ENCODE measurements at regions not wholly inside any gene's neighbourhood (a gene's known extent, or its start where the extent isn't known, plus 50 kb on each side); places are given as distances from the start of the nearest gene placed in this dataset.

DNA sequence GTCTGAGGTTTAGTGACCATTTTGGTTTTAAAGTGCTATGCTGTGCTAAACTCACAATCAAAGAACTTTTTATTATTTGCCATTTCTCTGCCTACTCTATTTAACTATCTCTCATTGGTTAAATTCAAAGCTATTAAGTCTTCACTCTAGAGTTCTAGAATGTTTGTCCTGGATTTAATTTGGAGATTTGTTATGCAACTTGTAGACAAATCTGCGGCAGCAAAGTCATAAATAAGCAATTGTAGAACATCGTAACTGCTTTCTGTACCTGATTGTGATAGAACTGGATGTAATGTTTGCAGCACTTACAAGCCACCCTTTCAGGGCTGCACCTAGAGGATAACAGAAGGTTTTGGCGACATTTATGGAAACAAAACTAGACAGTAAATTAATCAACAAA lies 566.5 kb upstream of the ADGRL2 start:
- Histone ChIP-seq H3K4me3 (no peak overlapping the region), H3K27me3 (no peaks in the 10 kb centered on the region), H3K4me1 (no peaks in the 10 kb centered on the region), H3K9me3 (no peaks in the 10 kb centered on the region), H3K27ac (no peak overlapping the region), H3K36me3 (no peaks in the 10 kb centered on the region)
- DNase-seq: no peak
- TF ChIP-seq, protein P1, sequence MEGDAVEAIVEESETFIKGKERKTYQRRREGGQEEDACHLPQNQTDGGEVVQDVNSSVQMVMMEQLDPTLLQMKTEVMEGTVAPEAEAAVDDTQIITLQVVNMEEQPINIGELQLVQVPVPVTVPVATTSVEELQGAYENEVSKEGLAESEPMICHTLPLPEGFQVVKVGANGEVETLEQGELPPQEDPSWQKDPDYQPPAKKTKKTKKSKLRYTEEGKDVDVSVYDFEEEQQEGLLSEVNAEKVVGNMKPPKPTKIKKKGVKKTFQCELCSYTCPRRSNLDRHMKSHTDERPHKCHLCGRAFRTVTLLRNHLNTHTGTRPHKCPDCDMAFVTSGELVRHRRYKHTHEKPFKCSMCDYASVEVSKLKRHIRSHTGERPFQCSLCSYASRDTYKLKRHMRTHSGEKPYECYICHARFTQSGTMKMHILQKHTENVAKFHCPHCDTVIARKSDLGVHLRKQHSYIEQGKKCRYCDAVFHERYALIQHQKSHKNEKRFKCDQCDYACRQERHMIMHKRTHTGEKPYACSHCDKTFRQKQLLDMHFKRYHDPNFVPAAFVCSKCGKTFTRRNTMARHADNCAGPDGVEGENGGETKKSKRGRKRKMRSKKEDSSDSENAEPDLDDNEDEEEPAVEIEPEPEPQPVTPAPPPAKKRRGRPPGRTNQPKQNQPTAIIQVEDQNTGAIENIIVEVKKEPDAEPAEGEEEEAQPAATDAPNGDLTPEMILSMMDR (IDR thresholded peaks at IDR 0.05): no peak

DNA sequence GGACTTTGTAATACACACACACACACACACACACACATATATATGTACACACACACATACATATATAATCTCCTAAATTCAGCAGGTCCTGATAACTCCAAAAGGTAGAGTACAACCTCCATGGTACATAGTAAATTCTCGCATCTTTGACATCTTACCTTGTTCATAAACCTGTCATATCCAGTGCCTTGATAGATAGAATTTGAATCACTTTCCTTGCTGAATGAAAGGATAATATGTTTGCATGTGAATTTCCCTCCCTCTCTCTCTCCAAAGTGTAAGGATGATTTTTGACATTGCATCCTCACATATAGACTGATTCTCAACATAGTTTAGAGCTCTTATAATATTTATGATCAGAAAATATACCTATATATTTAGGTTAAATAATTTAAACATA lies 567.1 kb upstream of the ADGRL2 start:
- H3K4me3 ChIP-seq: no peak overlapping the region
- TF ChIP-seq, protein P1 (IDR thresholded peaks at IDR 0.05): no peak
- TF ChIP-seq POLR2A (IDR thresholded peaks at IDR 0.05): no peak
- DNase-seq: no peak
- H3K27ac ChIP-seq: no peak overlapping the region
- H3K27me3 ChIP-seq: no peaks in the 10 kb centered on the region
- no peaks in the 10 kb centered on the region for H3K4me1 ChIP-seq
- no peaks in the 10 kb centered on the region for H3K9me3 ChIP-seq
- no peaks in the 10 kb centered on the region for H3K36me3 ChIP-seq

DNA sequence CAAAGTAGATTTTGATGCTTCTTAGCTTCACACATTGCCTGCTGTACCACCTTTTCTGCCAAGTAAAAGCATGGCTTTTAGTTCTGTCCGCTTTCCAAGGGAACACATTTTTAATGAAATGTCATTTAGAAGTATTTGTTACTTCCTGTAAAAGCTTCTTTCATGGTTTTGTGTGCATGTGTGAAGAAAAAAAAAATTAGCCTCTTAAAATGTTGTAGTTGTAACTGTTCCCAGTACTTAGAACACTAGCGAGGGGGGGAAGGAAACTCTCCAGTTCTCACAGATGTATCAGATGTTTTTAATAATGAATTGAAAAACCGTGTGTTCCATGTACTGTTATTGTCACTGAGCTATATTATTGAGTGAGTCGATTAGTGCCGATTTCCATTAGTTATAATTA lies 568.3 kb upstream of the ADGRL2 start:
- H3K4me1 ChIP-seq: no peaks in the 10 kb centered on the region
- no peaks in the 10 kb centered on the region for H3K9me3 ChIP-seq
- no peaks in the 10 kb centered on the region for H3K27me3 ChIP-seq
- TF ChIP-seq POLR2A (IDR thresholded peaks at IDR 0.05): no peak
- TF ChIP-seq, protein P1 (IDR thresholded peaks at IDR 0.05): no peak
- DNase-seq: no peak
- H3K27ac ChIP-seq: no peak overlapping the region
- no peak overlapping the region for H3K4me3 ChIP-seq
- H3K36me3 ChIP-seq: no peaks in the 10 kb centered on the region

DNA sequence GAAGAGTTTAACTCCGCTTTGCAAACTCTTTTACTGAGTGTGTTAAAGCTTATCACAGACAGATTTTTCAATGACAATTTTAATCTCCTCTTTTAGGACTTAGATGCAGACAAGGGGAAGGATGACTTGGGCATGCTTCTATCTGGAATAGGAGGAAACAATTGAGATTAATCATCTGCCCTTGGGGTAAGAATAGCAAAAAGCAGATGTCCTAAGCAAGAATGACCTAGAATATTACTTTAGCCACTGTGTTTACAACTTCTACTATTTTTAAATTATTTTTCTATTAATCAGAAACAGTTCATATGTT lies 569.0 kb upstream of the ADGRL2 start:
- DNase-seq: no peak
- Histone ChIP-seq H3K9me3 (no peaks in the 10 kb centered on the region), H3K4me3 (no peak overlapping the region), H3K27me3 (no peaks in the 10 kb centered on the region), H3K36me3 (no peaks in the 10 kb centered on the region), H3K27ac (no peak overlapping the region), H3K4me1 (no peaks in the 10 kb centered on the region)
- TF ChIP-seq POLR2A (IDR thresholded peaks at IDR 0.05): no peak
- TF ChIP-seq, protein P1 (IDR thresholded peaks at IDR 0.05): no peak

DNA sequence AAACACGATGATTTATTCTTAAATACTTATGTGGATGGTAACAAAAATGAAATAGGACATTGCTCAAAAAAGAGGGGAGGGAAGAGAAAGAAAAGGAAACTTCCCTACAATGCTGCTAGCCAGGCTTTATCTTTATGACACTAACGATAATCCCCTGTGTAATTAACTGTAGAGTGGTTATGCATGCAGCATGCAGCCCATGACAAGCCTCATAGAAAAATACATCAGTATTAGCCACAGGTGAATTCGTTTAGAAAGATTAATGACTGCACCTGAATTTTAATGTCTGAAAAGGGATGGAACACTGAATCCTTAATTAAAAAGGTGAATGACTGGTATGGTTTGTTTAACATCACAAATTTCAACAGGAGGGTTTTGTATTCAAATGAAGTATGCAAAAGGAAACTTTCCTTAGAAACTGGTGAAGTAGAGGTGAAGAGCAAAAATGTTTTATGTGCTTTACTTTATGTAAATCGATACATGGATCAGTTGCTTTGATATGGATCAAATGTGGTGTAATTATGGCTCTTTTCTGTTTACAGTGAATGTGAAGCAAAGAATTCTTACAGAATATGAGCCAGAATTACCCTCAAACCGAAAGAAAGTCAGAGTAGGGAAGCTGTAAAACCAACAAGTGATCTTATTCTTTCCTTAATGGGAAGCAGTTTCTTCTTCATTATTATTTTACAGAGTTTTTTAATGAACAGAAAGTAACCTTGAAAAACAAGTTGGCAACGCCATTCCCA lies 569.6 kb upstream of the ADGRL2 start:
- no peak overlapping the region for H3K27ac ChIP-seq
- H3K4me1 ChIP-seq: no peaks in the 10 kb centered on the region
- H3K4me3 ChIP-seq: no peak overlapping the region
- no peaks in the 10 kb centered on the region for H3K27me3 ChIP-seq
- H3K9me3 ChIP-seq: no peaks in the 10 kb centered on the region
- DNase-seq: no peak
- no peak for TF ChIP-seq POLR2A (IDR thresholded peaks at IDR 0.05)
- TF ChIP-seq, protein P1 (IDR thresholded peaks at IDR 0.05): no peak
- no peaks in the 10 kb centered on the region for H3K36me3 ChIP-seq

DNA sequence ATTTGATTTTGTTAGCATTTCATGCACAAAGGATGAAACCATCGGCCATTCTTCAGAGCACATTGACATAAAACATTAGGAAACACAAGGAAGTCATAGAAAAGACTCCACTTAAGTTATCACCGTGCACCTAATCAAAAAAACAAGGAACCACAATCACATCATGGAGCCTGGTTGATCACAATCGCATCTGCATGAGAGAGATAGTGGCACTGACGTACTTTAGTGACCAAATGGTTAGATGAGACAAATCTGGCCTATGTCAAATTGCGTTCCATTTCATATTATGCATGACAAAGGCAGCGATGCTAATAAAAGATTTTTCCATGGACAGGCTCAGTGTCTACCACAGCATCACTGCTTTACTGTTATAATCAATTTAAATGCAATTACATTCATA lies 571.8 kb upstream of the ADGRL2 start:
- no peaks in the 10 kb centered on the region for H3K27me3 ChIP-seq
- H3K4me3 ChIP-seq: no peak overlapping the region
- no peaks in the 10 kb centered on the region for H3K36me3 ChIP-seq
- no peak for DNase-seq
- no peak overlapping the region for H3K27ac ChIP-seq
- H3K4me1 ChIP-seq: no peaks in the 10 kb centered on the region
- TF ChIP-seq, protein P1 (IDR thresholded peaks at IDR 0.05): no peak
- TF ChIP-seq POLR2A (IDR thresholded peaks at IDR 0.05): no peak
- H3K9me3 ChIP-seq: no peaks in the 10 kb centered on the region
